Thoracic aorta (tissue), 2 donors: ENCODE measurements at regions not wholly inside any gene's neighbourhood (a gene's known extent, or its start where the extent isn't known, plus 50 kb on each side); places are given as distances from the start of the nearest gene placed in this dataset.

Source experiments
- ATAC-seq: fragments of 150-250 bp; one replicate; pipeline ENCODE4 v1.8.0; 2017; ENCODE audit warnings: low read depth; ENCODE audit not compliant: insufficient number of reproducible peaks, low FRiP score
- DNase-seq: peaks from one replicate; pipeline ENCODE4 v3.0.0-alpha.2; 2020; ENCODE audit warnings: low spot score
- H3K27ac ChIP-seq, 2 donors: fragments of 200-600 bp; sonication (generic); 1 replicate in 1 of 2; 2 replicates in 1 of 2; pipeline ENCODE4 v1.5.1; 2016; ENCODE audit warnings: mild to moderate bottlenecking in 2 of 2, moderate library complexity in 2 of 2
- H3K27me3 ChIP-seq: fragments of 200-600 bp; sonication (generic); replicated peaks from 2 replicates; pipeline ENCODE4 v1.6.0; 2016; ENCODE audit warnings: mild to moderate bottlenecking; ENCODE audit not compliant: insufficient read depth
- H3K36me3 ChIP-seq: fragments of 200-600 bp; sonication (generic); one replicate; pipeline ENCODE4 v1.5.1; 2016
- H3K4me1 ChIP-seq, 2 donors: fragments of 200-600 bp; sonication (generic); 1 replicate in 1 of 2; 2 replicates in 1 of 2; pipeline versions ENCODE4 v1.5.1 to v1.6.0; 2016; ENCODE audit warnings: low read depth in 2 of 2, mild to moderate bottlenecking in 1 of 2; ENCODE audit not compliant: control insufficient read depth in 1 of 2
- H3K4me3 ChIP-seq: fragments of 200-600 bp; sonication (generic); 2 replicates; pipeline ENCODE4 v1.5.1; 2016; ENCODE audit warnings: mild to moderate bottlenecking
- H3K9me3 ChIP-seq: fragments of 200-600 bp; sonication (generic); 2 replicates; pipeline ENCODE4 v1.5.1; 2016
- TF ChIP-seq, protein P1 (sequence below): fragments of 200-600 bp; sonication (generic); IDR thresholded peaks from one replicate; pipeline ENCODE4 v1.5.1; 2019; ENCODE audit warnings: antibody characterized with exemption

DNA sequence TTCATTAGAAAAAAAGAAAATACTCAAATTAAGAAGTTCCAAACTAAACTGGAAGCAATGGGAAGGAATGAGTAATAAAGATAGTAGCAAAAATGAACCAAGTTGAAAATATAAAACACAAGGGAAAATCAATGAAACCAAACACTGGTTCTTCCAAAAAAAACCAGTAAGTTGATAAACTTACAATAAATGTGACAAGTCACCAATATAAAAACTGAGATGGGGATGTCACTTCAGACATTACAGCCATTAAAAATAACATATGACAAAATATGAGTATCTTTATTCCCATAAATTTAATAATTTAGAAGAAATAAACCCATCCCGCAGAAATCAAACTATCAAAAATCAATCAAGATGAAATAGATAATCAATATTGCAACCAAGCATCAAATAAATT is 633.9 kb upstream of the RAB6C start:
- Histone ChIP-seq H3K9me3 (peaks cover 3% of the 10 kb centered on the region), H3K36me3 (no peaks in the 10 kb centered on the region), H3K27me3 (no peaks in the 10 kb centered on the region), H3K27ac (no peak overlapping the region), H3K4me3 (no peak overlapping the region), H3K4me1 (no peaks in the 10 kb centered on the region)
- ATAC-seq (no peak), DNase-seq (no peak)
- TF ChIP-seq, protein P1, sequence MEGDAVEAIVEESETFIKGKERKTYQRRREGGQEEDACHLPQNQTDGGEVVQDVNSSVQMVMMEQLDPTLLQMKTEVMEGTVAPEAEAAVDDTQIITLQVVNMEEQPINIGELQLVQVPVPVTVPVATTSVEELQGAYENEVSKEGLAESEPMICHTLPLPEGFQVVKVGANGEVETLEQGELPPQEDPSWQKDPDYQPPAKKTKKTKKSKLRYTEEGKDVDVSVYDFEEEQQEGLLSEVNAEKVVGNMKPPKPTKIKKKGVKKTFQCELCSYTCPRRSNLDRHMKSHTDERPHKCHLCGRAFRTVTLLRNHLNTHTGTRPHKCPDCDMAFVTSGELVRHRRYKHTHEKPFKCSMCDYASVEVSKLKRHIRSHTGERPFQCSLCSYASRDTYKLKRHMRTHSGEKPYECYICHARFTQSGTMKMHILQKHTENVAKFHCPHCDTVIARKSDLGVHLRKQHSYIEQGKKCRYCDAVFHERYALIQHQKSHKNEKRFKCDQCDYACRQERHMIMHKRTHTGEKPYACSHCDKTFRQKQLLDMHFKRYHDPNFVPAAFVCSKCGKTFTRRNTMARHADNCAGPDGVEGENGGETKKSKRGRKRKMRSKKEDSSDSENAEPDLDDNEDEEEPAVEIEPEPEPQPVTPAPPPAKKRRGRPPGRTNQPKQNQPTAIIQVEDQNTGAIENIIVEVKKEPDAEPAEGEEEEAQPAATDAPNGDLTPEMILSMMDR, result no peak

DNA sequence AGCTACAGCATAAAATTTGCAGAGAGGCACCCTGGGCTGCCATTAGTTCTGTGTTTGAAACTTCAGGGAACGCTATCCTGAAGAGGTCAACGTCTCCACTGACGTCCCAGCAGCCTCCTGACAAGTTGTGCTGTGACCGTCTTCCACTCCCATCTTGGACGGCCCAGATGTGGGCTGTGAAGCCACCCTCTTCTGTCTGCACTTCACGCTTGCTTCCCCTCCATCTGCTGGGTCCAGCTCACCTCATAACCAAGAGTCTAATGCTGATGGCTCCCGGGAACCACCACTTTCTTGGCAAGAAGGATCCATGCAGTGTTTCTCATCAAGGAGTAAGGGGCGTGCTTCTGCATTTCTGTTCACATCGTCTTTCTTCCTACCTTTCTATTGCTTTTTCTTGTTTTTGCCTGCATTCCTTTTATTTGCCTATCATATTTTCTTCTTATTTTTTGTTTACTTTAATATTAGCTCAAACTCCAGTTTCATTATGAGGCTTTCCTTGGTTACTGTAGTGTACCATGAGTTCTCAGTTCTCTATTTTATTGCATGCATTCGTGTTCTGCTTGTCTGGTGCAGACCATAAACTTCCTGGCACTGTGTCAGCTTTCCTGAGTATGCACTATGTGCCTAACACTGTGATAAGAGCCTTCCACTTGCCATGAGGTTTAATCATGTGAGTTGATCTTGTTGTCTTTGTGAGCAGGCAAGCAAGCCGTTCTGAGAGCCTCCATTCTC is 631.8 kb upstream of the RAB6C start:
- H3K36me3 ChIP-seq, result no peaks in the 10 kb centered on the region
- DNase-seq, result no peak
- H3K9me3 ChIP-seq, result no peaks in the 10 kb centered on the region
- H3K27ac ChIP-seq, result no peak overlapping the region
- no peak overlapping the region for H3K4me3 ChIP-seq
- TF ChIP-seq, protein P1, result no peak
- no peak for ATAC-seq
- H3K27me3 ChIP-seq, result no peaks in the 10 kb centered on the region
- H3K4me1 ChIP-seq, result no peaks in the 10 kb centered on the region

DNA sequence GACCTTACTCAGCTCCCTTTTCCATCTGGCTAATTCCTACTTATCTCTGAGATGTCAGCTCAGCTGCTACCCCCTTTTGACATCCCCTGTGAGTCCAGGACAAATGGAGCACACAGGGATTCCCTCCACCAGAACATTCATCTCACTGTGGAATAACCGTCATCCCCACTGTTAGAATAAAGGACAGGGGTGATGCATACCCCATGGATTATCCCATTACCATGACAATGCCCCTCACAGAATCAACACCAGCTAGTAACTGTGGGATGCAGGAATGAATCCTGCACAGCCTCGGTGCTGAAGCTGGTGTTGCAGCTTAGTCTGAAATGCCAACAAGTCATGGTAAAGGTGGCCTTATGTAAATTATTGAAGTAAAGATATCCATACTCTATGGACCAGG is 624.8 kb upstream of the RAB6C start:
- H3K27ac ChIP-seq, result no peak overlapping the region
- no peaks in the 10 kb centered on the region for H3K4me1 ChIP-seq
- DNase-seq, result no peak
- H3K27me3 ChIP-seq, result no peaks in the 10 kb centered on the region
- no peak for ATAC-seq
- H3K9me3 ChIP-seq, result no peaks in the 10 kb centered on the region
- H3K36me3 ChIP-seq, result no peaks in the 10 kb centered on the region
- no peak overlapping the region for H3K4me3 ChIP-seq
- TF ChIP-seq, protein P1, result no peak

DNA sequence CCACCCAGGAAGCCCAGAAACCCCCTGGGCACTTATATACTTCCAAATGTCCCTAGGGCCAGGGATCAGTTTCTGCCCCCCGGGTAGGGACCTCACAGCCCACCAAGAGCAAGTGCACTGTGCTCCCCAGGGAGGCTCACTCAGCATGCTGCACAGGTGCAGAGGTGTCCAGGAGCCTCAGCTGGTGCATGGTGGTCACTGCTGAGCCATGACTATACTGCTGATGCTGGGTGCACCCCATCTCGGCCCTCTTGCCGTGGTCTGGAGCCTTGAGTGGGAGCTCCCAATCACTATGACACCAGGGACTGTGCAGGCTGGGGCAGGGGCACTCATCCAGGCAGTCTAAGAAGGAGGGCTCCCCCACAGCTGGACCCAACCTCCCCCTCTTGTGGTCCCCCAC is 617.8 kb upstream of the RAB6C start:
- Histone ChIP-seq H3K9me3 (no peaks in the 10 kb centered on the region), H3K27ac (no peak overlapping the region), H3K36me3 (no peaks in the 10 kb centered on the region), H3K27me3 (no peaks in the 10 kb centered on the region), H3K4me1 (no peaks in the 10 kb centered on the region), H3K4me3 (no peak overlapping the region)
- ATAC-seq (no peak), DNase-seq (no peak)
- TF ChIP-seq, protein P1, result no peak

DNA sequence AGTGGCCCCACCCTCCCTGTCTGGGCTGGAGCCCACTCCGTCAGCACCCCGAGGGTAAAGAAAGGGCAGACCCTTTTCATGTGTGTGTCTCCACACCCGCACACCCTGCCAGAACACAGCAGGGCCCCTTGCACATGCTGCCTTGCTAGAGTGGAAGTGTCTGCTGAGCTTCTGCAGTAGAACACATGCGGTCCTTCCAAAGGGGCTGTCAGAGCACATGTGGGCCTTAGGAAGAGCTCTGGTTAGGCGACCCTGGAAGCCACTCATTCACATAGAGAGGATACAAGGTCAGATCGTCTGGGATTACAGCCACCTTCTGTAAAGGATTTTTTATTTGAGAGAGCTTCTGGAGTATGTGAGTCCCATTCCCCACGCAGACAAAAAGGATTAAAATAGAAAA is 613.2 kb upstream of the RAB6C start:
- H3K4me1 ChIP-seq, result no peaks in the 10 kb centered on the region
- ATAC-seq (no peak), DNase-seq (no peak)
- H3K4me3 ChIP-seq, result no peak overlapping the region
- no peaks in the 10 kb centered on the region for H3K9me3 ChIP-seq
- TF ChIP-seq, protein P1, result no peak
- no peaks in the 10 kb centered on the region for H3K36me3 ChIP-seq
- no peaks in the 10 kb centered on the region for H3K27me3 ChIP-seq
- H3K27ac ChIP-seq, result no peak overlapping the region
